ENCODE measurements at regions not wholly inside any gene's neighbourhood (a gene's known extent, or its start where the extent isn't known, plus 50 kb on each side); places are given as distances from the start of the nearest gene placed in this dataset.

DNA sequence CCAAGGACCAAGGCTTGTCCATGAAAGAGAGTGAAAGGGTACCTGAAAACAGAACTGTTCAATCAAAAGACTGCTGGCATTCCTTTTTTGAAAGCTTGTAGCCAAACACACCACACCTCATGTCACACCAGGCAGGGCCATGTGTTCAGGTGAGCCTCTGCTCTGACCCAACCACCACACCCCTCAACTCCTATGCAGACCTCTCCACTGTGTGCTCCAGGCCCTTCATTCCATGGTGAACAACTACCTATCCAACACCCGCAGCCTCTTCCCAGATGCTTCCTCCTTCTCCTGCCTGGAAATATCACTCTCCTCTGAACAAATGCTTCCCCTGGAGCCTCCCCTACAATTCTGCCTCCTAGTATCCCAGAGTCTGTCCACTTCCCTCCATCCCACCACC, 166.6 kb downstream of the AVL9 start:
- Histone ChIP-seq H3K9me3 (ENCODE audit: insufficient read depth, low read depth, low read length) (no peaks in the 10 kb centered on the region), H3K9ac (ENCODE audit: low read depth, low read length, poor library complexity, severe bottlenecking) (no peak overlapping the region), H3K4me3 (ENCODE audit: low read length, poor library complexity, severe bottlenecking) (no peak overlapping the region), H3K79me2 (ENCODE audit: insufficient read depth, low read length) (no peaks in the 10 kb centered on the region), H3K36me3 (ENCODE audit: insufficient read depth, low read length) (no peaks in the 10 kb centered on the region), H3K27me3 (ENCODE audit: insufficient read depth, low read length, poor library complexity, severe bottlenecking) (no peaks in the 10 kb centered on the region), H3K4me2 (ENCODE audit: low read depth, low read length, poor library complexity, severe bottlenecking) (no peak overlapping the region), H4K20me1 (ENCODE audit: insufficient read depth, low read length, poor library complexity, severe bottlenecking) (no peaks in the 10 kb centered on the region), H3K9me2 (replicated peaks; ENCODE audit: low read depth, low read length) (no peaks in the 10 kb centered on the region), H3F3A (ENCODE audit: low read depth) (no peaks in the 10 kb centered on the region), H3K4me1 (ENCODE audit: insufficient read depth, low read length, poor library complexity, severe bottlenecking) (no peaks in the 10 kb centered on the region), H2AFZ (ENCODE audit: low read length) (no peak overlapping the region)
- TF ChIP-seq, protein P1, sequence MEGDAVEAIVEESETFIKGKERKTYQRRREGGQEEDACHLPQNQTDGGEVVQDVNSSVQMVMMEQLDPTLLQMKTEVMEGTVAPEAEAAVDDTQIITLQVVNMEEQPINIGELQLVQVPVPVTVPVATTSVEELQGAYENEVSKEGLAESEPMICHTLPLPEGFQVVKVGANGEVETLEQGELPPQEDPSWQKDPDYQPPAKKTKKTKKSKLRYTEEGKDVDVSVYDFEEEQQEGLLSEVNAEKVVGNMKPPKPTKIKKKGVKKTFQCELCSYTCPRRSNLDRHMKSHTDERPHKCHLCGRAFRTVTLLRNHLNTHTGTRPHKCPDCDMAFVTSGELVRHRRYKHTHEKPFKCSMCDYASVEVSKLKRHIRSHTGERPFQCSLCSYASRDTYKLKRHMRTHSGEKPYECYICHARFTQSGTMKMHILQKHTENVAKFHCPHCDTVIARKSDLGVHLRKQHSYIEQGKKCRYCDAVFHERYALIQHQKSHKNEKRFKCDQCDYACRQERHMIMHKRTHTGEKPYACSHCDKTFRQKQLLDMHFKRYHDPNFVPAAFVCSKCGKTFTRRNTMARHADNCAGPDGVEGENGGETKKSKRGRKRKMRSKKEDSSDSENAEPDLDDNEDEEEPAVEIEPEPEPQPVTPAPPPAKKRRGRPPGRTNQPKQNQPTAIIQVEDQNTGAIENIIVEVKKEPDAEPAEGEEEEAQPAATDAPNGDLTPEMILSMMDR (conservative IDR thresholded peaks at IDR 0.05; ENCODE audit: low read length): no peak
- TF ChIP-seq EZH2phosphoT487 (IDR thresholded peaks at IDR 0.05; ENCODE audit: borderline replicate concordance): no peak

DNA sequence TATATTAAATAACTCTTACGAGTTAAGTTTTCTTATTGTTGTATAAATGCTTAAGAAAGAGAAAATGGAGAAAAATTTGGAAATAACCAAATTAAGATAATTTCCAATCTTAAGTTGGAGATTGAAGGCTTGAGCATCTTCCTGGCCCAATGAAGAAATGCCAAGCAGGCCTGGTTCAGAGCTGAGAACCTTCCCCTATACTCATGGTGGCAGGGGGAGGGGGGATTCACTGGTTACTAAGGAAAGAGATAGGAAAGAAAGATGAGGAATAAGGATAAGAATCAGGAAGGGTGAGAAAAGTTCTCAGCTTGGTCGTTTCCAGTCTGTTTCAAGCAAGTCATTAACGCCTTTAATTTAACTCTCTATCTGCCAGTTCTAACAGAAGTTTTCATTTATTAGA, 166.2 kb downstream of the AVL9 start:
- no peaks in the 10 kb centered on the region for H3K36me3 ChIP-seq (ENCODE audit: insufficient read depth, low read length)
- no peaks in the 10 kb centered on the region for H3F3A ChIP-seq (ENCODE audit: low read depth)
- no peaks in the 10 kb centered on the region for H3K79me2 ChIP-seq (ENCODE audit: insufficient read depth, low read length)
- no peak overlapping the region for H2AFZ ChIP-seq (ENCODE audit: low read length)
- no peak overlapping the region for H3K4me3 ChIP-seq (ENCODE audit: low read length, poor library complexity, severe bottlenecking)
- TF ChIP-seq, protein P1 (conservative IDR thresholded peaks at IDR 0.05; ENCODE audit: low read length): no peak
- TF ChIP-seq EZH2phosphoT487 (IDR thresholded peaks at IDR 0.05; ENCODE audit: borderline replicate concordance): no peak
- no peaks in the 10 kb centered on the region for H3K9me3 ChIP-seq (ENCODE audit: insufficient read depth, low read depth, low read length)
- no peak overlapping the region for H3K9ac ChIP-seq (ENCODE audit: low read depth, low read length, poor library complexity, severe bottlenecking)
- H3K4me1 ChIP-seq (ENCODE audit: insufficient read depth, low read length, poor library complexity, severe bottlenecking): no peaks in the 10 kb centered on the region
- no peaks in the 10 kb centered on the region for H3K9me2 ChIP-seq (replicated peaks; ENCODE audit: low read depth, low read length)
- no peaks in the 10 kb centered on the region for H4K20me1 ChIP-seq (ENCODE audit: insufficient read depth, low read length, poor library complexity, severe bottlenecking)
- no peak overlapping the region for H3K4me2 ChIP-seq (ENCODE audit: low read depth, low read length, poor library complexity, severe bottlenecking)
- H3K27me3 ChIP-seq (ENCODE audit: insufficient read depth, low read length, poor library complexity, severe bottlenecking): no peaks in the 10 kb centered on the region

DNA sequence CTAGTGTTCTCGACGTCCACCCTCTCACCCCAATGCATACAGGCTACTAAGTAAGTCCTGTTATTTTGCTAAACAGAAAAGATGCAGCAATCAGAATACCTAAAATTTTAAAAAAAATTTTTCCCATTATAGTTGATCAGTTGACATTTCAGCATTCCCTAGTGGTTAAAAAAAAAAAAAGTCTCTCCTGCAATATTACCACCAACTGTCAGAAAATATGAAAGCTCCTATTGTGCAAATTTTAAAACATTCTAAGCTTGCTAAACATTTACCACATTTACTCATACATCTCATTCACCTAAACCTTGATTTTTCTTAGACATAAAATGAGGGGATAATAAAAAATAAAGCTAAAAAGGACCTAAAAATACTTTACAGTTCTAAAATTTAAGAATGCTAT, 165.6 kb downstream of the AVL9 start:
- no peaks in the 10 kb centered on the region for H3K9me2 ChIP-seq (replicated peaks; ENCODE audit: low read depth, low read length)
- no peak overlapping the region for H3K9ac ChIP-seq (ENCODE audit: low read depth, low read length, poor library complexity, severe bottlenecking)
- no peak overlapping the region for H3K4me2 ChIP-seq (ENCODE audit: low read depth, low read length, poor library complexity, severe bottlenecking)
- no peak overlapping the region for H3K4me3 ChIP-seq (ENCODE audit: low read length, poor library complexity, severe bottlenecking)
- no peak for TF ChIP-seq EZH2phosphoT487 (IDR thresholded peaks at IDR 0.05; ENCODE audit: borderline replicate concordance)
- TF ChIP-seq, protein P1 (conservative IDR thresholded peaks at IDR 0.05; ENCODE audit: low read length): no peak
- no peaks in the 10 kb centered on the region for H3F3A ChIP-seq (ENCODE audit: low read depth)
- no peaks in the 10 kb centered on the region for H4K20me1 ChIP-seq (ENCODE audit: insufficient read depth, low read length, poor library complexity, severe bottlenecking)
- no peak overlapping the region for H2AFZ ChIP-seq (ENCODE audit: low read length)
- H3K36me3 ChIP-seq (ENCODE audit: insufficient read depth, low read length): no peaks in the 10 kb centered on the region
- no peaks in the 10 kb centered on the region for H3K27me3 ChIP-seq (ENCODE audit: insufficient read depth, low read length, poor library complexity, severe bottlenecking)
- H3K4me1 ChIP-seq (ENCODE audit: insufficient read depth, low read length, poor library complexity, severe bottlenecking): no peaks in the 10 kb centered on the region
- no peaks in the 10 kb centered on the region for H3K9me3 ChIP-seq (ENCODE audit: insufficient read depth, low read depth, low read length)
- H3K79me2 ChIP-seq (ENCODE audit: insufficient read depth, low read length): no peaks in the 10 kb centered on the region

Measured in Loucy (cell line).